ENCODE measurements at regions not wholly inside any gene's neighbourhood (a gene's known extent, or its start where the extent isn't known, plus 50 kb on each side); places are given as distances from the start of the nearest gene placed in this dataset.

DNA sequence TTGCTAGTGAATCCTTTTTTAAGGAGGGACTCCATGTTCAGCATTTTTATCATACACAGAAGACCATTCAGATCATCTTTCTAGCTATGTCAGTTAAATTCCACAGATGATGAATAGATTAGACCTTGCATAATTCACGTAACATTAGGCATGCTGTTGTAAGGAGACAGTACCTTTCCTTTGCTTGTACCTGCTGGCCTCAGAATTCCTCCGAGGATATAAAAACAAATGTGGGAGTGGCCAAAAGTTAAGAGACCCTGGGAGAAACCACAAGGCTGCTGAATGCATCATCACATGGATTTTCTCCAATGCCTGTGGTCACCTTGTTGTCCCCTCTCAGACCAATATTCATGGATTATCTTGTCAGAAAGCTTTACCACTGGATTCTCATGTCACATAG is 201.4 kb downstream of the MAGEB17 start:
- Histone ChIP-seq H3K36me3 (ENCODE audit: insufficient read depth, low read length) (no peaks in the 10 kb centered on the region), H4K20me1 (ENCODE audit: insufficient read depth, low read length) (no peaks in the 10 kb centered on the region), H3K79me2 (ENCODE audit: insufficient read depth, low read length) (no peaks in the 10 kb centered on the region), H3K4me3 (ENCODE audit: insufficient read depth, low read depth, low read length) (no peak overlapping the region), H3K4me2 (ENCODE audit: low read length) (no peak overlapping the region), H2AFZ (ENCODE audit: low read depth, low read length) (no peak overlapping the region), H3K9ac (ENCODE audit: low read length) (no peak overlapping the region), H3K4me1 (ENCODE audit: insufficient read depth, low read length) (no peaks in the 10 kb centered on the region), H3K9me3 (ENCODE audit: insufficient read depth, low read depth, low read length) (no peaks in the 10 kb centered on the region), H3K27me3 (ENCODE audit: insufficient read depth, low read length) (no peaks in the 10 kb centered on the region), H3K27ac (ENCODE audit: low read depth, low read length) (no peak overlapping the region)
- FAIRE-seq (peak; percentile 43), DNase-seq (ENCODE audit: low read depth) (peak; percentile 36)
- H3K27ac Mint-ChIP-seq (ENCODE audit: unreplicated experiment): no peak overlapping the region
- H3K9me3 Mint-ChIP-seq (ENCODE audit: unreplicated experiment): no peaks in the 10 kb centered on the region
- no peak overlapping the region for H3K4me3 Mint-ChIP-seq (ENCODE audit: unreplicated experiment)
- H3K27me3 Mint-ChIP-seq (ENCODE audit: low read depth, unreplicated experiment): no peaks in the 10 kb centered on the region
- no peaks in the 10 kb centered on the region for H3K36me3 Mint-ChIP-seq (ENCODE audit: low read depth, unreplicated experiment)
- no peak for TF ChIP-seq EZH2 (IDR thresholded peaks at IDR 0.05; ENCODE audit: insufficient read depth, low read length)
- TF ChIP-seq, protein P1, sequence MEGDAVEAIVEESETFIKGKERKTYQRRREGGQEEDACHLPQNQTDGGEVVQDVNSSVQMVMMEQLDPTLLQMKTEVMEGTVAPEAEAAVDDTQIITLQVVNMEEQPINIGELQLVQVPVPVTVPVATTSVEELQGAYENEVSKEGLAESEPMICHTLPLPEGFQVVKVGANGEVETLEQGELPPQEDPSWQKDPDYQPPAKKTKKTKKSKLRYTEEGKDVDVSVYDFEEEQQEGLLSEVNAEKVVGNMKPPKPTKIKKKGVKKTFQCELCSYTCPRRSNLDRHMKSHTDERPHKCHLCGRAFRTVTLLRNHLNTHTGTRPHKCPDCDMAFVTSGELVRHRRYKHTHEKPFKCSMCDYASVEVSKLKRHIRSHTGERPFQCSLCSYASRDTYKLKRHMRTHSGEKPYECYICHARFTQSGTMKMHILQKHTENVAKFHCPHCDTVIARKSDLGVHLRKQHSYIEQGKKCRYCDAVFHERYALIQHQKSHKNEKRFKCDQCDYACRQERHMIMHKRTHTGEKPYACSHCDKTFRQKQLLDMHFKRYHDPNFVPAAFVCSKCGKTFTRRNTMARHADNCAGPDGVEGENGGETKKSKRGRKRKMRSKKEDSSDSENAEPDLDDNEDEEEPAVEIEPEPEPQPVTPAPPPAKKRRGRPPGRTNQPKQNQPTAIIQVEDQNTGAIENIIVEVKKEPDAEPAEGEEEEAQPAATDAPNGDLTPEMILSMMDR (IDR thresholded peaks at IDR 0.05; ENCODE audit: insufficient read depth, low read depth, low read length): no peak
- peaks cover 3% of the 10 kb centered on the region for H3K4me1 Mint-ChIP-seq (ENCODE audit: low read depth, unreplicated experiment)

DNA sequence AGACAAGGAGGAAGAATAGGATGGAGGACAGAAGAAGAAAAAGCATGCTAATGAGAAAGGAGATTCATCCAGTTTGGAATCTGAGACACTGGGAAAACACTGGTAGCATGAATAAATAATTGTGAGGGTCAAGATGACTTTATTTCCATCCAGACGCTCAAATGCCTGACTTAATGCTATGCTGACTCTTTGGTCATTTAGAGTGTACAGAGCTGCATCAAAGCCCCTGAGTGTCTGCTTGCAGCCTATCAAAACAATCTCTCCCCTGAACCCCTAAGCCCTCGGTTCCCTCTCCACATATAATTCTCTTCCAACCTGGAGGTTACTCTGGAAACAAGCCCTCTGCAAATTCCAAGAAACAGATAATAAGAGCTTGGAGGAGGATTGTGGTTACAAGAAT is 208.8 kb downstream of the MAGEB17 start:
- H3K27me3 ChIP-seq (ENCODE audit: insufficient read depth, low read length): no peaks in the 10 kb centered on the region
- no peaks in the 10 kb centered on the region for H3K9me3 ChIP-seq (ENCODE audit: insufficient read depth, low read depth, low read length)
- H2AFZ ChIP-seq (ENCODE audit: low read depth, low read length): no peak overlapping the region
- H3K79me2 ChIP-seq (ENCODE audit: insufficient read depth, low read length): no peaks in the 10 kb centered on the region
- Mint-ChIP-seq H3K4me1 (ENCODE audit: low read depth, unreplicated experiment) (peaks cover 4% of the 10 kb centered on the region), H3K36me3 (ENCODE audit: low read depth, unreplicated experiment) (no peaks in the 10 kb centered on the region), H3K9me3 (ENCODE audit: unreplicated experiment) (no peaks in the 10 kb centered on the region), H3K27me3 (ENCODE audit: low read depth, unreplicated experiment) (no peaks in the 10 kb centered on the region), H3K27ac (ENCODE audit: unreplicated experiment) (no peak overlapping the region), H3K4me3 (ENCODE audit: unreplicated experiment) (no peak overlapping the region)
- TF ChIP-seq, protein P1 (IDR thresholded peaks at IDR 0.05; ENCODE audit: insufficient read depth, low read depth, low read length): no peak
- no peak for TF ChIP-seq EZH2 (IDR thresholded peaks at IDR 0.05; ENCODE audit: insufficient read depth, low read length)
- no peak overlapping the region for H3K4me3 ChIP-seq (ENCODE audit: insufficient read depth, low read depth, low read length)
- no peak overlapping the region for H3K27ac ChIP-seq (ENCODE audit: low read depth, low read length)
- no peaks in the 10 kb centered on the region for H4K20me1 ChIP-seq (ENCODE audit: insufficient read depth, low read length)
- no peaks in the 10 kb centered on the region for H3K36me3 ChIP-seq (ENCODE audit: insufficient read depth, low read length)
- H3K9ac ChIP-seq (ENCODE audit: low read length): no peak overlapping the region
- H3K4me2 ChIP-seq (ENCODE audit: low read length): no peak overlapping the region
- H3K4me1 ChIP-seq (ENCODE audit: insufficient read depth, low read length): no peaks in the 10 kb centered on the region
- FAIRE-seq (no peak), DNase-seq (ENCODE audit: low read depth) (peak; percentile 5)

DNA sequence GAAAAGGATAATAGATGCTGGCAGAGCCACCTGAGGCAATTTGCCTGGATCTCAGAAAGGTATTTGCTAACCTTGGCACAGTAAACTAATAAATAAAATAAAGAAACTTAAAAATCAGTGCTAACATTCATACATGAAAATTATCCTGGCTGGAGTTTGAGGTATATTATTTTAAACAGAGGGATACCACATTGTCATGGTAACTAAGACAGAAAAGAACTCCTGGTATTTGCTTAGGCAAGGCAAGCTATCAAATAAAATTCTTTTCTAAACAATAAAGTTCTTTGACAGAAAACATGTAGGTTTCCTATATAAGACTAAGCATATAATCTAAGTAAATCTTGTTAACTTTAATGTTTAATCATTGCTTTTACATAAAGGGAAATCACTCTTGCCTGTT is 218.8 kb downstream of the MAGEB17 start:
- FAIRE-seq: no peak
- Histone ChIP-seq H2AFZ (ENCODE audit: low read depth, low read length) (no peak overlapping the region), H3K4me1 (ENCODE audit: insufficient read depth, low read length) (no peaks in the 10 kb centered on the region), H3K36me3 (ENCODE audit: insufficient read depth, low read length) (no peaks in the 10 kb centered on the region), H3K27me3 (ENCODE audit: insufficient read depth, low read length) (no peaks in the 10 kb centered on the region), H3K9me3 (ENCODE audit: insufficient read depth, low read depth, low read length) (no peaks in the 10 kb centered on the region), H3K79me2 (ENCODE audit: insufficient read depth, low read length) (no peaks in the 10 kb centered on the region), H4K20me1 (ENCODE audit: insufficient read depth, low read length) (no peaks in the 10 kb centered on the region), H3K4me3 (ENCODE audit: insufficient read depth, low read depth, low read length) (no peak overlapping the region), H3K4me2 (ENCODE audit: low read length) (no peak overlapping the region), H3K9ac (ENCODE audit: low read length) (no peak overlapping the region), H3K27ac (ENCODE audit: low read depth, low read length) (no peak overlapping the region)
- Mint-ChIP-seq H3K4me3 (ENCODE audit: unreplicated experiment) (no peak overlapping the region), H3K9me3 (ENCODE audit: unreplicated experiment) (no peaks in the 10 kb centered on the region), H3K36me3 (ENCODE audit: low read depth, unreplicated experiment) (no peaks in the 10 kb centered on the region), H3K27me3 (ENCODE audit: low read depth, unreplicated experiment) (no peaks in the 10 kb centered on the region), H3K4me1 (ENCODE audit: low read depth, unreplicated experiment) (no peaks in the 10 kb centered on the region), H3K27ac (ENCODE audit: unreplicated experiment) (no peak overlapping the region)
- TF ChIP-seq EZH2 (IDR thresholded peaks at IDR 0.05; ENCODE audit: insufficient read depth, low read length): no peak
- TF ChIP-seq, protein P1 (IDR thresholded peaks at IDR 0.05; ENCODE audit: insufficient read depth, low read depth, low read length): no peak
- DNase-seq (ENCODE audit: low read depth): peak; percentile 12

All from astrocyte (in vitro differentiated cells and primary cell).